Gastroesophageal sphincter (tissue), 4 donors: ENCODE measurements at regions not wholly inside any gene's neighbourhood (a gene's known extent, or its start where the extent isn't known, plus 50 kb on each side); places are given as distances from the start of the nearest gene placed in this dataset.

Experiments used
- ATAC-seq: fragments of 150-250 bp; one replicate; pipeline ENCODE4 v1.9.1; 2016; ENCODE audit warnings: mild to moderate bottlenecking, moderate library complexity
- H3K27ac ChIP-seq, 4 donors: fragments of 200-600 bp; sonication (generic) in 3 of 4; 1 replicate in 3 of 4; 2 replicates in 1 of 4; pipeline ENCODE4 v1.5.1; 2016 to 2019
- H3K27me3 ChIP-seq: fragments of 200-600 bp; sonication (generic); one replicate; pipeline ENCODE4 v1.5.1; 2019
- H3K36me3 ChIP-seq, 2 donors: fragments of 200-600 bp; sonication (generic); one replicate each; pipeline ENCODE4 v1.5.1; 2019; ENCODE audit warnings: control low read depth in 1 of 2
- H3K4me1 ChIP-seq, 3 donors: fragments of 200-600 bp; sonication (generic); 1 replicate in 2 of 3; 2 replicates in 1 of 3; pipeline ENCODE4 v1.5.1; 2016 to 2019; ENCODE audit warnings: control low read depth in 2 of 3
- H3K4me3 ChIP-seq, 2 donors: fragments of 200-600 bp; sonication (generic); one replicate each; pipeline ENCODE4 v1.5.1; 2019; ENCODE audit warnings: mild to moderate bottlenecking in 1 of 2, moderate library complexity in 1 of 2
- H3K9me3 ChIP-seq, 3 donors: fragments of 200-600 bp; sonication (generic); one replicate each; pipeline ENCODE4 v1.5.1; 2017 to 2019; ENCODE audit warnings: control low read depth in 2 of 3
- EP300 ChIP-seq: sonication (generic); formaldehyde crosslinking; IDR thresholded peaks from one replicate; pipeline ENCODE4 v1.6.1; 2017; ENCODE audit warnings: antibody characterized with exemption, mild to moderate bottlenecking
- POLR2A ChIP-seq, 2 donors: fragments of 450-650 bp; IDR thresholded peaks; one replicate each; pipeline ENCODE4 v1.6.1; 2017; ENCODE audit warnings: antibody characterized with exemption in 2 of 2, mild to moderate bottlenecking in 2 of 2, moderate library complexity in 1 of 2
- POLR2AphosphoS5 ChIP-seq: sonication (generic); formaldehyde crosslinking; IDR thresholded peaks from one replicate; pipeline ENCODE4 v1.6.1; 2017; ENCODE audit warnings: antibody characterized with exemption
- WGBS, 2 donors: methylation state at CpG; one replicate each; pipeline ENCODE4 v1.1.5; 2018; ENCODE audit warnings: low coverage in 1 of 2; 5-methylcytosine and 5-hydroxymethylcytosine counted together
- TF ChIP-seq, protein P1 (sequence below), 4 experiments: fragments of 200-600 bp in 2 of 4; fragments of 450-650 bp in 2 of 4; sonication (generic) in 1 of 4; IDR thresholded peaks; one replicate each; pipeline ENCODE4 v1.5.1; 2017 to 2019; ENCODE audit warnings: antibody characterized with exemption in 4 of 4, mild to moderate bottlenecking in 2 of 4, moderate library complexity in 2 of 4

GRCh38 chr2:190119923-190120590 lies 57.5 kb upstream of the MSTN start:
- ATAC-seq: no peak
- TF ChIP-seq, protein P1, sequence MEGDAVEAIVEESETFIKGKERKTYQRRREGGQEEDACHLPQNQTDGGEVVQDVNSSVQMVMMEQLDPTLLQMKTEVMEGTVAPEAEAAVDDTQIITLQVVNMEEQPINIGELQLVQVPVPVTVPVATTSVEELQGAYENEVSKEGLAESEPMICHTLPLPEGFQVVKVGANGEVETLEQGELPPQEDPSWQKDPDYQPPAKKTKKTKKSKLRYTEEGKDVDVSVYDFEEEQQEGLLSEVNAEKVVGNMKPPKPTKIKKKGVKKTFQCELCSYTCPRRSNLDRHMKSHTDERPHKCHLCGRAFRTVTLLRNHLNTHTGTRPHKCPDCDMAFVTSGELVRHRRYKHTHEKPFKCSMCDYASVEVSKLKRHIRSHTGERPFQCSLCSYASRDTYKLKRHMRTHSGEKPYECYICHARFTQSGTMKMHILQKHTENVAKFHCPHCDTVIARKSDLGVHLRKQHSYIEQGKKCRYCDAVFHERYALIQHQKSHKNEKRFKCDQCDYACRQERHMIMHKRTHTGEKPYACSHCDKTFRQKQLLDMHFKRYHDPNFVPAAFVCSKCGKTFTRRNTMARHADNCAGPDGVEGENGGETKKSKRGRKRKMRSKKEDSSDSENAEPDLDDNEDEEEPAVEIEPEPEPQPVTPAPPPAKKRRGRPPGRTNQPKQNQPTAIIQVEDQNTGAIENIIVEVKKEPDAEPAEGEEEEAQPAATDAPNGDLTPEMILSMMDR (IDR thresholded peaks at IDR 0.05): no peak
- no peak for TF ChIP-seq POLR2AphosphoS5
- no peaks in the 10 kb centered on the region for H3K27me3 ChIP-seq
- H3K9me3 ChIP-seq: no peaks in the 10 kb centered on the region
- no peaks in the 10 kb centered on the region for H3K36me3 ChIP-seq
- 40 to 44% methylated on average over 13 to 14 of the region's 14 CpGs for WGBS, 2 donors
- H3K27ac ChIP-seq: no peak overlapping the region
- peak overlapping the region in 1 of 2 donors; percentile 14 for H3K4me3 ChIP-seq
- H3K4me1 ChIP-seq: no peaks in the 10 kb centered on the region

DNA sequence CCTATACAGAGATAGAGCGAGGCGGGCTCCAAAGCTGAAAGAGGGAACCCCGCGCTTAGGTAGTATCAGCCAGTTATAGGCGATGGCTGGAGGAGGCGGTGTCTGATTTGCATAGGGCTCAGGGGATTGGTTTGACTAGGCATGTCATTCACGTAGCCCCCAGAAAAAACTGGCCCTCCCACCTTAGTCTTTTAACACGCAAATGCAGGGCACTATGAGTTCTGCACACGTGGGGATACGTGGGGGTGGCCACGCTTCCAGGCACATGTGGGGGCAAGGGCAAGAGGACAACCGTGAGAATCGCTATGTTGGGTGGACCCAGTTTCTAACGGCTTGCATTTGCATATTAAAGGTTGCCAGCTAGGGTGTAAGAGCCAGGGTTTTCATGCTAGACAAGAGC lies 56.7 kb upstream of the MSTN start:
- Histone ChIP-seq H3K27ac (no peak overlapping the region), H3K4me1 (no peaks in the 10 kb centered on the region), H3K9me3 (no peaks in the 10 kb centered on the region), H3K27me3 (no peaks in the 10 kb centered on the region), H3K4me3 (peak overlapping the region in 1 of 2 donors; percentile 25), H3K36me3 (no peaks in the 10 kb centered on the region)
- no peak for ATAC-seq
- no peak for TF ChIP-seq EP300
- WGBS, 2 donors: 49 to 55% methylated on average over 9 to 14 of the region's 14 CpGs

DNA sequence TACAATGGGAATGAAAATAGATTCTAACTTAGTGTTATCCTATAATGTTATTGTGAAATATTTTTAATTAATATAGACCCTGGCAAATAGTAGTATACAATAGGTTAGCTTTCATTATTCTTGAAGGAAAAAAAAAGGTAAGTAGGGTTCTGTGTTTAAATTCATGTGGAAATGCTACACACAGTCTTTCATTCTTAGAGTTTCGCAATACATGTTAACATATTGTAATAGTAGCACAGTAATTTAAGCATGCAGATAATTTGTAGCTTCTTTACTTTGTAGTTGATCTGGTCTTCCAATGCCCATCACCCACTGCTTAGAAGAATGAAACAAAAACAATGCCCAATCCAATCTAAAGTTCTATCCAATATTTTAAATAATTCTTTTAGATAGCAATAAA lies 54.8 kb upstream of the MSTN start:
- H3K27me3 ChIP-seq: no peaks in the 10 kb centered on the region
- no peaks in the 10 kb centered on the region for H3K4me1 ChIP-seq
- H3K27ac ChIP-seq: no peak overlapping the region
- TF ChIP-seq, protein P1 (IDR thresholded peaks at IDR 0.05): no peak
- TF ChIP-seq POLR2AphosphoS5 (no peak), EP300 (no peak), POLR2A (IDR thresholded peaks at IDR 0.05) (no peak)
- H3K9me3 ChIP-seq: no peaks in the 10 kb centered on the region
- 100% methylated on average over 1 of the region's 1 CpG for WGBS, 2 donors
- no peak overlapping the region for H3K4me3 ChIP-seq
- no peak for ATAC-seq
- no peaks in the 10 kb centered on the region for H3K36me3 ChIP-seq

GRCh38 chr2:190113000-190113399 lies 50.5 kb upstream of the MSTN start:
- Histone ChIP-seq H3K4me1 (no peaks in the 10 kb centered on the region), H3K27me3 (no peaks in the 10 kb centered on the region)

More at GRCh38 chr2:190113000-190113399, 50.5 kb upstream of the MSTN start:
- H3K4me3 ChIP-seq: no peak overlapping the region
- H3K36me3 ChIP-seq: no peaks in the 10 kb centered on the region
- 79 to 83% methylated on average over 2 of the region's 2 CpGs for WGBS, 2 donors
- TF ChIP-seq, protein P1 (IDR thresholded peaks at IDR 0.05): no peak
- no peak for TF ChIP-seq EP300
- no peak for TF ChIP-seq POLR2A (IDR thresholded peaks at IDR 0.05)
- no peak for TF ChIP-seq POLR2AphosphoS5
- H3K9me3 ChIP-seq: no peaks in the 10 kb centered on the region
- no peak overlapping the region for H3K27ac ChIP-seq
- ATAC-seq: no peak
